Pancreas (tissue), 10 donors: ENCODE measurements at regions not wholly inside any gene's neighbourhood (a gene's known extent, or its start where the extent isn't known, plus 50 kb on each side); places are given as distances from the start of the nearest gene placed in this dataset.

Experiments used
- ATAC-seq, 4 donors: fragments of 200-7000 bp; cut with Tn5 transposase; one replicate each; pipeline versions ENCODE4 v1.8.0 to v1.9.1; 2020; ENCODE audit warnings: mild to moderate bottlenecking in 4 of 4, moderate library complexity in 4 of 4
- DNase-seq, 6 donors: peaks; one replicate each; pipeline ENCODE4 v3.0.0-alpha.2; 2020
- FAIRE-seq: peaks from 2 replicates; lab custom pipeline; 2012; peaks lifted over from hg19 to GRCh38; lab: Jason Lieb, UNC
- H3K27ac ChIP-seq, 4 donors: fragments of 200-600 bp; sonication (generic); 1 replicate in 3 of 4; 2 replicates in 1 of 4; pipeline versions ENCODE4 v1.5.0 to v1.8.0; 2020
- H3K27me3 ChIP-seq, 4 donors: fragments of 200-600 bp; one replicate each; pipeline ENCODE4 v1.8.0; 2021
- H3K36me3 ChIP-seq, 3 donors: fragments of 200-600 bp; sonication (generic) in 1 of 3; one replicate each; pipeline versions ENCODE4 v1.5.0 to v1.8.0; 2020 to 2021
- H3K4me1 ChIP-seq, 3 donors: fragments of 200-600 bp; one replicate each; pipeline ENCODE4 v1.8.0; 2021
- H3K4me3 ChIP-seq, 4 donors: fragments of 200-600 bp; sonication (generic) in 2 of 4; one replicate each; pipeline versions ENCODE4 v1.5.0 to v1.8.0; 2020 to 2021
- H3K9me3 ChIP-seq, 4 donors: fragments of 200-600 bp; one replicate each; pipeline ENCODE4 v1.8.0; 2021
- WGBS, 2 donors: extraction: QIAGEN DNeasy Blood & Tissue Kit; methylation state at CpG; one replicate each; pipeline ENCODE4 v1.1.7; 2013; 5-methylcytosine and 5-hydroxymethylcytosine counted together
- intact Hi-C, 3 donors: fragments of 100-400 bp; cut with DNase I; formaldehyde crosslinking; loops; one replicate each; pipeline versions ENCODE4 v1.11.1 to v1.14.2; 2022
- TF ChIP-seq, protein P1 (sequence below), 4 donors: fragments of 200-600 bp; sonication (generic) in 3 of 4; IDR thresholded peaks; one replicate each; pipeline versions ENCODE4 v1.5.0 to v1.8.0; 2021; ENCODE audit warnings: antibody characterized with exemption in 4 of 4
- donor health status: healthy with polysubstance abuse.
- donor health status: DM: no; HTN: no; CAD: no; lungs with moderate emphysema.
- donor health status: DM: no; HTN: no; CAD: no.
- donor health status: control.
- donor health status: control.
- donor health status: Bipolar disorder and iron deficiency.
- donor health status: DM: yes; HTN: yes; CAD: no.
- donor health status: DM: no; HTN: no; CAD: no.
- donor health status: DM: no; HTN: no; CAD: no.
- donor health status: DM: yes; HTN: yes; CAD: no.

DNA sequence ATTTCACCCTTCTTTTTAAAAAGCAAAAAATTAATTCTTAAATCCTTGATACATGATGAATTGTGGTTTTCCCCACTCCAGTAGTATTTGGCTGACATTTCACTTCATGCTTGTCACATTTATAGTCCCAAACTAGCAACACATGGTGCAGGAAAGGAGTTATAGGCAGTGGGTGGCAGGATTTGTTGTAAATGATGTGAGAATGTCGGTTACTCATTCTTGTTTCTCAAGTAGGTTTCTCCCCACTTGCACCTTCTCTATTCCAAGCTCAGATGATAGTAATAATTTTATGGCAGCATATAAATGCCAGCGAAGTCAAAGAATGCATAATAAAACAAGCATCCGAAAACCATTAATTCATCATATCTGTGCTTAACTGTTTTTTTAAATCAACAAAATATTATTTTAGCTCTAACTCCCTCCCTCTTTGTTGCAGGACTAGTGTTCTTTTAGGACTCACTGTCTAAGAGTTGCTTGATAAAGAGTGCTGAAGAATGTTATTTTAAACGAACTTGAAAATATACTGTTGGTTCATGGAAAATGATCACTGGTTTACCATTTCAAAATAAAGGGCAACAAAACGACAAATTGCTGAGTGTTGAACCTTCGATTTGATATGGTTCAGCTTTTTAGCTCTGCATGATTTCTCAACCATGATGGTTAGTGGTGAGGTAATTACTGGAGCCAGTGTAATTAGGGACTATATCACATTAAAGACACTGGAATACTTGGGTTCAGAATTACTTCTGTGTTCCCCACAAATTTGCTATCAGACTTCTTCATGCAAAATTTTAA, 88.1 kb upstream of the ADAMTSL1 start:
- FAIRE-seq (no peak), ATAC-seq (no peak), DNase-seq (no peak)
- Histone ChIP-seq H3K4me3 (no peak overlapping the region), H3K36me3 (no peaks in the 10 kb centered on the region), H3K9me3 (no peaks in the 10 kb centered on the region), H3K4me1 (no peaks in the 10 kb centered on the region), H3K27me3 (no peaks in the 10 kb centered on the region), H3K27ac (no peak overlapping the region)
- intact Hi-C loops, result no loop called here
- TF ChIP-seq, protein P1, sequence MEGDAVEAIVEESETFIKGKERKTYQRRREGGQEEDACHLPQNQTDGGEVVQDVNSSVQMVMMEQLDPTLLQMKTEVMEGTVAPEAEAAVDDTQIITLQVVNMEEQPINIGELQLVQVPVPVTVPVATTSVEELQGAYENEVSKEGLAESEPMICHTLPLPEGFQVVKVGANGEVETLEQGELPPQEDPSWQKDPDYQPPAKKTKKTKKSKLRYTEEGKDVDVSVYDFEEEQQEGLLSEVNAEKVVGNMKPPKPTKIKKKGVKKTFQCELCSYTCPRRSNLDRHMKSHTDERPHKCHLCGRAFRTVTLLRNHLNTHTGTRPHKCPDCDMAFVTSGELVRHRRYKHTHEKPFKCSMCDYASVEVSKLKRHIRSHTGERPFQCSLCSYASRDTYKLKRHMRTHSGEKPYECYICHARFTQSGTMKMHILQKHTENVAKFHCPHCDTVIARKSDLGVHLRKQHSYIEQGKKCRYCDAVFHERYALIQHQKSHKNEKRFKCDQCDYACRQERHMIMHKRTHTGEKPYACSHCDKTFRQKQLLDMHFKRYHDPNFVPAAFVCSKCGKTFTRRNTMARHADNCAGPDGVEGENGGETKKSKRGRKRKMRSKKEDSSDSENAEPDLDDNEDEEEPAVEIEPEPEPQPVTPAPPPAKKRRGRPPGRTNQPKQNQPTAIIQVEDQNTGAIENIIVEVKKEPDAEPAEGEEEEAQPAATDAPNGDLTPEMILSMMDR (IDR thresholded peaks at IDR 0.05), result no peak
- WGBS, 2 donors, result 65 to 76% methylated on average over 6 of the region's 6 CpGs

DNA sequence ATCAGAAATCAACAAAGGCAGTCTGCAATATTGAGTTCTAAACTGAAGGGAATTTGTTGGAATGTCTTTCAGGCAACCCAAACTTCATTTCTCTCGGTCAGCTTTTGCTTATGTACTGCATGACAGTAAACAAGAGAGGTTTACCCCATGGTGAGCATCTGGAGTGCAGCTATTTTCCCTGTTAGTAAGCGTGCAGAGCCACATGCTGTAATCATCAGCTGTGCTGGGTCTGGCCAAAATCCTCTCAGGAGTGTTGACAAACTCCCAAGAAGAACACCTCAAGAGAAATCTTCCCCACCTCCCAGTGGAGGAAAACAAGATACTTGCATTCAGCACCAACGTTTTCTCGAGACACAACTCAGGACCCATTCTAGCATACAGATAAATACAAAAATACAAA, 83.6 kb upstream of the ADAMTSL1 start:
- no peaks in the 10 kb centered on the region for H3K36me3 ChIP-seq
- no peaks in the 10 kb centered on the region for H3K4me1 ChIP-seq
- H3K27ac ChIP-seq, result no peak overlapping the region
- no peaks in the 10 kb centered on the region for H3K27me3 ChIP-seq
- 57 to 58% methylated on average over 4 of the region's 4 CpGs for WGBS, 2 donors
- H3K4me3 ChIP-seq, result no peak overlapping the region
- FAIRE-seq (no peak), ATAC-seq (no peak), DNase-seq (no peak)
- no peaks in the 10 kb centered on the region for H3K9me3 ChIP-seq
- TF ChIP-seq, protein P1 (IDR thresholded peaks at IDR 0.05), result no peak
- intact Hi-C loops, result no loop called here

DNA sequence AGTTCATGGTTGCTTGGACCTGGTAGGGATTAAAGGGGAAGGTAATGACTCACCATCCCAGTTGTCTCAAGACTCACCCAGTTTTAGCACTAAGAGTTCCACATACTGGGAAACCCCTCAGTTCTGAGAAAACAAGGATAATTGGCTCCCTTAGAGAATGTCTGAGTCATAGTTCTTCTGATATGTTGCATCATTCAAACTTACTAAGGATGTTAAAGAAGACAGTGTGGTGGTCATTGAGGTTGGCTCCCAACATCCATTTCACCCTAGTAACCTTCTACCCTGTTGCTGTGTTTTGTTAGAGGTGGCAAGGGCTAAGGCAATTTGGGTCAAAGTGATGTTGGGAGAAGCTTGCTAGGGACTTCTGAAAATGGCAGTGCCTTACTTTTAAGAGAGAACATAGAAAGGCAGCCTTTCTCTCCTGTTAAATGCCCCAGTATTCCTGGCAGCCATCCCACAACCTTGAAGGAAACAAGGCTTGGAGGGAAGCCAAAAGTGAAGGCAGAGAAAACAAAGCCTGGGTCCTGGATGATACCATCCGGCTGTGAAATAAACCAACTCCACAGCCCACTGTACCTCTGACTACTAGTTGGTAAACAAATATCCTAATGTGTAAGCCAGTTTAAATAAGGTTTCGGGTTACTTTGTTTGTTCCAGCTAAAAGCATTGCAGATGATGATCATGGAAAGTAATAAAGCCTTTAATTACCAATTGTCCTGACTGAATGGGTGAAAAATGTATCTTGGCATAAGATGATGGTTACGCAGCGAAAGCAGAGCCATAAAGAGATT, 80.4 kb upstream of the ADAMTSL1 start:
- peak; percentile 9 for FAIRE-seq
- peak in 4 of 6 donors; percentile 26 to 65 (median 50) for DNase-seq
- intact Hi-C loops, result no loop called here
- Histone ChIP-seq H3K4me1 (no peaks in the 10 kb centered on the region), H3K27me3 (no peaks in the 10 kb centered on the region), H3K4me3 (no peak overlapping the region), H3K27ac (peak overlapping the region in 2 of 4 donors; percentile 3 to 43), H3K9me3 (no peaks in the 10 kb centered on the region), H3K36me3 (no peaks in the 10 kb centered on the region)
- TF ChIP-seq, protein P1 (IDR thresholded peaks at IDR 0.05), result no peak
- 8 to 13% methylated on average over 4 of the region's 4 CpGs for WGBS, 2 donors
- peak in 3 of 4 donors; percentile 83 to 88 (median 86) for ATAC-seq

DNA sequence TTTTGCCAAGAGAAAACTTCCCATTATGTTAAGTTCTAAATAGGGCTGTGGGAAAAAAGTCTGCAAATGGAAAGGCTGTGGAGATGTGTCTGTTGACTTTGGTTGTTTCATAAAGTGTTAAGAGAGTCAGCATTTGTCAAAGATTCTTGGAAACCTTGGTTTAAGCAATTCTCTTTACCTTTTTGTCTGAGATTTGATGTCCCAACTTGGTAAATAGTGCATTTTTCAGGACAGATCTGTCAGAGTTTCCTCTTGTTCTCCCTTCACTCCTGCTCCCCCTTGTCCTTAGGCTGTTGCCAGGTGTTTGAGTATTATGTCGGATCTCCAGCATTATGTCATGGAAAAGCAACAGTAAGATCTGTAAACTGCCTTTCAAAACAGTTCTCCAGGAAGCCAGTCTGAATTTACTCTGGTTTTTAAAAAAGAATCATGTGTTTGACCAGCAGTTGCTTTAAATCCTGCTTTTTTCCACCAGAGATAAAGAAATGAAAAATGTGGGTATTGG, 79.1 kb upstream of the ADAMTSL1 start:
- Histone ChIP-seq H3K4me1 (no peaks in the 10 kb centered on the region), H3K36me3 (no peaks in the 10 kb centered on the region), H3K9me3 (no peaks in the 10 kb centered on the region), H3K27me3 (no peaks in the 10 kb centered on the region), H3K27ac (no peak overlapping the region), H3K4me3 (no peak overlapping the region)
- FAIRE-seq (no peak), DNase-seq (no peak), ATAC-seq (peak in 2 of 4 donors; percentile 13 to 36)
- TF ChIP-seq, protein P1 (IDR thresholded peaks at IDR 0.05), result no peak
- 28 to 53% methylated on average over 1 of the region's 1 CpG for WGBS, 2 donors
- intact Hi-C loops, result no loop called here
